ENCODE measurements at regions not wholly inside any gene's neighbourhood (a gene's known extent, or its start where the extent isn't known, plus 50 kb on each side); places are given as distances from the start of the nearest gene placed in this dataset.

GRCh38 chr13:79833991-79834390 is 353.0 kb downstream of the NDFIP2 start:
- no peaks in the 10 kb centered on the region for H3K27me3 ChIP-seq (ENCODE audit: control insufficient read depth in 2 of 2, insufficient read depth in 1 of 2, low read length in 1 of 2)
- no peak overlapping the region for H3K27ac ChIP-seq (ENCODE audit: low read depth in 1 of 2, low read length in 1 of 2)
- H3K36me3 ChIP-seq (ENCODE audit: control insufficient read depth in 2 of 2, insufficient read depth in 2 of 2, low read length in 1 of 2) = no peaks in the 10 kb centered on the region
- no peak for DNase-seq (ENCODE audit: low read depth in 6 of 9, low spot score in 9 of 9)
- 98% methylated on average over 1 of the region's 1 CpG for WGBS
- H3K9me3 ChIP-seq (ENCODE audit: control insufficient read depth in 2 of 2, insufficient read depth in 1 of 2, low read length in 1 of 2) = no peaks in the 10 kb centered on the region
- H3K4me1 ChIP-seq (ENCODE audit: control insufficient read depth in 2 of 2, insufficient read depth in 2 of 2, low read length in 2 of 2) = no peaks in the 10 kb centered on the region
- H3K4me3 ChIP-seq (ENCODE audit: low read length in 2 of 2) = no peak overlapping the region

GRCh38 chr13:79831556-79831955 is 350.6 kb downstream of the NDFIP2 start:
- H3K36me3 ChIP-seq (ENCODE audit: control insufficient read depth in 2 of 2, insufficient read depth in 2 of 2, low read length in 1 of 2) = no peaks in the 10 kb centered on the region
- no peaks in the 10 kb centered on the region for H3K9me3 ChIP-seq (ENCODE audit: control insufficient read depth in 2 of 2, insufficient read depth in 1 of 2, low read length in 1 of 2)
- WGBS = 100% methylated on average over 3 of the region's 3 CpGs
- H3K27me3 ChIP-seq (ENCODE audit: control insufficient read depth in 2 of 2, insufficient read depth in 1 of 2, low read length in 1 of 2) = no peaks in the 10 kb centered on the region
- H3K4me3 ChIP-seq (ENCODE audit: low read length in 2 of 2) = no peak overlapping the region
- no peaks in the 10 kb centered on the region for H3K4me1 ChIP-seq (ENCODE audit: control insufficient read depth in 2 of 2, insufficient read depth in 2 of 2, low read length in 2 of 2)
- no peak overlapping the region for H3K27ac ChIP-seq (ENCODE audit: low read depth in 1 of 2, low read length in 1 of 2)
- no peak for DNase-seq (ENCODE audit: low read depth in 6 of 9, low spot score in 9 of 9)

- 96% methylated on average over 3 of the region's 3 CpGs for WGBS
- Histone ChIP-seq H3K27ac (ENCODE audit: low read depth in 1 of 2, low read length in 1 of 2) (no peak overlapping the region), H3K9me3 (ENCODE audit: control insufficient read depth in 2 of 2, insufficient read depth in 1 of 2, low read length in 1 of 2) (no peaks in the 10 kb centered on the region)
Measured at GRCh38 chr13:79830945-79831344, 350.0 kb downstream of the NDFIP2 start.

GRCh38 chr13:79830426-79830825 is 349.5 kb downstream of the NDFIP2 start:
- Histone ChIP-seq H3K36me3 (ENCODE audit: control insufficient read depth in 2 of 2, insufficient read depth in 2 of 2, low read length in 1 of 2) (no peaks in the 10 kb centered on the region), H3K27me3 (ENCODE audit: control insufficient read depth in 2 of 2, insufficient read depth in 1 of 2, low read length in 1 of 2) (no peaks in the 10 kb centered on the region), H3K9me3 (ENCODE audit: control insufficient read depth in 2 of 2, insufficient read depth in 1 of 2, low read length in 1 of 2) (no peaks in the 10 kb centered on the region), H3K27ac (ENCODE audit: low read depth in 1 of 2, low read length in 1 of 2) (no peak overlapping the region), H3K4me3 (ENCODE audit: low read length in 2 of 2) (no peak overlapping the region), H3K4me1 (ENCODE audit: control insufficient read depth in 2 of 2, insufficient read depth in 2 of 2, low read length in 2 of 2) (no peaks in the 10 kb centered on the region)
- 96% methylated on average over 2 of the region's 2 CpGs for WGBS
- no peak for DNase-seq (ENCODE audit: low read depth in 6 of 9, low spot score in 9 of 9)

More at GRCh38 chr13:79830945-79831344, 350.0 kb downstream of the NDFIP2 start:
- no peaks in the 10 kb centered on the region for H3K36me3 ChIP-seq (ENCODE audit: control insufficient read depth in 2 of 2, insufficient read depth in 2 of 2, low read length in 1 of 2)
- H3K4me3 ChIP-seq (ENCODE audit: low read length in 2 of 2) = no peak overlapping the region
- H3K4me1 ChIP-seq (ENCODE audit: control insufficient read depth in 2 of 2, insufficient read depth in 2 of 2, low read length in 2 of 2) = no peaks in the 10 kb centered on the region
- H3K27me3 ChIP-seq (ENCODE audit: control insufficient read depth in 2 of 2, insufficient read depth in 1 of 2, low read length in 1 of 2) = no peaks in the 10 kb centered on the region
- DNase-seq (ENCODE audit: low read depth in 6 of 9, low spot score in 9 of 9) = no peak

- WGBS = 93% methylated on average over 2 of the region's 2 CpGs
Measured at GRCh38 chr13:79829880-79830279, 348.9 kb downstream of the NDFIP2 start.

GRCh38 chr13:79825959-79826358 is 345.0 kb downstream of the NDFIP2 start:
- Histone ChIP-seq H3K4me1 (ENCODE audit: control insufficient read depth in 2 of 2, insufficient read depth in 2 of 2, low read length in 2 of 2) (no peaks in the 10 kb centered on the region), H3K27ac (ENCODE audit: low read depth in 1 of 2, low read length in 1 of 2) (no peak overlapping the region), H3K27me3 (ENCODE audit: control insufficient read depth in 2 of 2, insufficient read depth in 1 of 2, low read length in 1 of 2) (no peaks in the 10 kb centered on the region), H3K36me3 (ENCODE audit: control insufficient read depth in 2 of 2, insufficient read depth in 2 of 2, low read length in 1 of 2) (no peaks in the 10 kb centered on the region), H3K9me3 (ENCODE audit: control insufficient read depth in 2 of 2, insufficient read depth in 1 of 2, low read length in 1 of 2) (no peaks in the 10 kb centered on the region), H3K4me3 (ENCODE audit: low read length in 2 of 2) (no peak overlapping the region)
- DNase-seq (ENCODE audit: low read depth in 6 of 9, low spot score in 9 of 9) = no peak

More at GRCh38 chr13:79829880-79830279, 348.9 kb downstream of the NDFIP2 start:
- no peaks in the 10 kb centered on the region for H3K9me3 ChIP-seq (ENCODE audit: control insufficient read depth in 2 of 2, insufficient read depth in 1 of 2, low read length in 1 of 2)
- no peaks in the 10 kb centered on the region for H3K27me3 ChIP-seq (ENCODE audit: control insufficient read depth in 2 of 2, insufficient read depth in 1 of 2, low read length in 1 of 2)
- H3K4me1 ChIP-seq (ENCODE audit: control insufficient read depth in 2 of 2, insufficient read depth in 2 of 2, low read length in 2 of 2) = no peaks in the 10 kb centered on the region
- H3K4me3 ChIP-seq (ENCODE audit: low read length in 2 of 2) = no peak overlapping the region
- no peaks in the 10 kb centered on the region for H3K36me3 ChIP-seq (ENCODE audit: control insufficient read depth in 2 of 2, insufficient read depth in 2 of 2, low read length in 1 of 2)
- H3K27ac ChIP-seq (ENCODE audit: low read depth in 1 of 2, low read length in 1 of 2) = no peak overlapping the region
- DNase-seq (ENCODE audit: low read depth in 6 of 9, low spot score in 9 of 9) = no peak

- H3K4me1 ChIP-seq (ENCODE audit: control insufficient read depth in 2 of 2, insufficient read depth in 2 of 2, low read length in 2 of 2) = peaks cover 0 to 3% of the 10 kb centered on the region in 2 donors
- WGBS = 100% methylated on average over 1 of the region's 1 CpG
- H3K9me3 ChIP-seq (ENCODE audit: control insufficient read depth in 2 of 2, insufficient read depth in 1 of 2, low read length in 1 of 2) = no peaks in the 10 kb centered on the region
- H3K4me3 ChIP-seq (ENCODE audit: low read length in 2 of 2) = no peak overlapping the region
- H3K36me3 ChIP-seq (ENCODE audit: control insufficient read depth in 2 of 2, insufficient read depth in 2 of 2, low read length in 1 of 2) = no peaks in the 10 kb centered on the region
- DNase-seq (ENCODE audit: low read depth in 6 of 9, low spot score in 9 of 9) = no peak
- no peak overlapping the region for H3K27ac ChIP-seq (ENCODE audit: low read depth in 1 of 2, low read length in 1 of 2)
- no peaks in the 10 kb centered on the region for H3K27me3 ChIP-seq (ENCODE audit: control insufficient read depth in 2 of 2, insufficient read depth in 1 of 2, low read length in 1 of 2)
Measured at GRCh38 chr13:79815041-79815440, 334.1 kb downstream of the NDFIP2 start.

- Histone ChIP-seq H3K4me1 (ENCODE audit: control insufficient read depth in 2 of 2, insufficient read depth in 2 of 2, low read length in 2 of 2) (peaks cover 0 to 3% of the 10 kb centered on the region in 2 donors), H3K4me3 (ENCODE audit: low read length in 2 of 2) (no peak overlapping the region), H3K27ac (ENCODE audit: low read depth in 1 of 2, low read length in 1 of 2) (no peak overlapping the region), H3K9me3 (ENCODE audit: control insufficient read depth in 2 of 2, insufficient read depth in 1 of 2, low read length in 1 of 2) (peaks cover 0 to 13% of the 10 kb centered on the region in 2 donors), H3K36me3 (ENCODE audit: control insufficient read depth in 2 of 2, insufficient read depth in 2 of 2, low read length in 1 of 2) (no peaks in the 10 kb centered on the region), H3K27me3 (ENCODE audit: control insufficient read depth in 2 of 2, insufficient read depth in 1 of 2, low read length in 1 of 2) (no peaks in the 10 kb centered on the region)
- WGBS = 93% methylated on average over 2 of the region's 2 CpGs
- DNase-seq (ENCODE audit: low read depth in 6 of 9, low spot score in 9 of 9) = no peak
Measured at GRCh38 chr13:79812070-79812850, 331.3 kb downstream of the NDFIP2 start.

GRCh38 chr13:79811170-79811569 is 330.2 kb downstream of the NDFIP2 start:
- H3K27ac ChIP-seq (ENCODE audit: low read depth in 1 of 2, low read length in 1 of 2) = no peak overlapping the region
- no peak for DNase-seq (ENCODE audit: low read depth in 6 of 9, low spot score in 9 of 9)

More at GRCh38 chr13:79811170-79811569, 330.2 kb downstream of the NDFIP2 start:
- Histone ChIP-seq H3K9me3 (ENCODE audit: control insufficient read depth in 2 of 2, insufficient read depth in 1 of 2, low read length in 1 of 2) (peaks cover 0 to 15% of the 10 kb centered on the region in 2 donors), H3K4me1 (ENCODE audit: control insufficient read depth in 2 of 2, insufficient read depth in 2 of 2, low read length in 2 of 2) (peaks cover 0 to 3% of the 10 kb centered on the region in 2 donors), H3K27me3 (ENCODE audit: control insufficient read depth in 2 of 2, insufficient read depth in 1 of 2, low read length in 1 of 2) (no peaks in the 10 kb centered on the region), H3K4me3 (ENCODE audit: low read length in 2 of 2) (no peak overlapping the region), H3K36me3 (ENCODE audit: control insufficient read depth in 2 of 2, insufficient read depth in 2 of 2, low read length in 1 of 2) (no peaks in the 10 kb centered on the region)
- WGBS = 46% methylated on average over 2 of the region's 2 CpGs

Measured in thymus (tissue), 11 donors.